GM06990 (cell line): ENCODE measurements at regions not wholly inside any gene's neighbourhood (a gene's known extent, or its start where the extent isn't known, plus 50 kb on each side); places are given as distances from the start of the nearest gene placed in this dataset.

ENCODE experiments used
- DNase-seq: peaks from one replicate; pipeline ENCODE4 v3.0.0-alpha.2; 2011; ENCODE audit not compliant: insufficient read length; ENCODE audit errors: extremely low read depth
- H3K27me3 ChIP-seq: replicated peaks from 2 replicates; pipeline ENCODE4 v1.6.0; 2011; ENCODE audit warnings: low read length; ENCODE audit not compliant: control insufficient read depth, insufficient read depth
- H3K36me3 ChIP-seq: 2 replicates; pipeline ENCODE4 v1.5.1; 2011; ENCODE audit warnings: low read length; ENCODE audit not compliant: control insufficient read depth, insufficient read depth
- H3K4me3 ChIP-seq: replicated peaks from 2 replicates; pipeline ENCODE4 v1.5.1; 2011; ENCODE audit warnings: low read depth, mild to moderate bottlenecking, control low read depth, low read length
- CTCF ChIP-seq: IDR thresholded peaks from 2 replicates; pipeline ENCODE4 v1.5.1; 2011; ENCODE audit warnings: low read length, control low read depth, mild to moderate bottlenecking, inconsistent platforms; ENCODE audit not compliant: insufficient read depth, poor library complexity, severe bottlenecking

- TF ChIP-seq CTCF = no peak
- H3K27me3 ChIP-seq = no peaks in the 10 kb centered on the region
- DNase-seq = no peak
- no peaks in the 10 kb centered on the region for H3K36me3 ChIP-seq
- H3K4me3 ChIP-seq = no peak overlapping the region
Measured at GRCh38 chr4:74534936-74535335, 90.0 kb downstream of the AREG start.

GRCh38 chr4:74535512-74535911, 90.6 kb downstream of the AREG start:
- no peaks in the 10 kb centered on the region for H3K36me3 ChIP-seq
- H3K4me3 ChIP-seq = no peak overlapping the region
- H3K27me3 ChIP-seq = no peaks in the 10 kb centered on the region
- no peak for DNase-seq
- TF ChIP-seq CTCF = no peak

GRCh38 chr4:74536557-74536956, 91.6 kb downstream of the AREG start:
- no peak for TF ChIP-seq CTCF
- no peaks in the 10 kb centered on the region for H3K27me3 ChIP-seq
- no peak for DNase-seq
- H3K36me3 ChIP-seq = no peaks in the 10 kb centered on the region
- H3K4me3 ChIP-seq = no peak overlapping the region

GRCh38 chr4:74537459-74537858, 92.5 kb downstream of the AREG start:
- H3K4me3 ChIP-seq = no peak overlapping the region
- no peak for TF ChIP-seq CTCF
- no peak for DNase-seq
- no peaks in the 10 kb centered on the region for H3K36me3 ChIP-seq
- H3K27me3 ChIP-seq = no peaks in the 10 kb centered on the region; the same call in 1 of the 2 replicates

- H3K36me3 ChIP-seq = no peaks in the 10 kb centered on the region
- no peak for DNase-seq
- H3K4me3 ChIP-seq = no peak overlapping the region
- TF ChIP-seq CTCF = no peak
- no peaks in the 10 kb centered on the region; the same call in 1 of the 2 replicates for H3K27me3 ChIP-seq
Measured at GRCh38 chr4:74539044-74539790, 94.3 kb downstream of the AREG start.

GRCh38 chr4:74540193-74540592, 95.3 kb downstream of the AREG start:
- no peak for TF ChIP-seq CTCF
- no peak for DNase-seq
- Histone ChIP-seq H3K4me3 (no peak overlapping the region), H3K36me3 (no peaks in the 10 kb centered on the region), H3K27me3 (no peaks in the 10 kb centered on the region; the same call in 1 of the 2 replicates)
